PFSK-1 (cell line): ENCODE measurements at regions not wholly inside any gene's neighbourhood (a gene's known extent, or its start where the extent isn't known, plus 50 kb on each side); places are given as distances from the start of the nearest gene placed in this dataset.

Source experiments
- REST ChIP-seq, 2 experiments: IDR thresholded peaks; 2 replicates each; pipeline versions ENCODE4 v1.6.1 to v1.8.0; 2011 to 2012; ENCODE audit warnings: low read depth in 2 of 2, low read length in 2 of 2, control low read depth in 1 of 2, inconsistent platforms in 1 of 2, mild to moderate bottlenecking in 1 of 2, moderate library complexity in 1 of 2; ENCODE audit not compliant: insufficient read depth in 1 of 2
- SIN3A ChIP-seq: IDR thresholded peaks from 2 replicates; pipeline ENCODE4 v1.6.1; 2012; ENCODE audit warnings: mild to moderate bottlenecking, low read length, moderate library complexity, borderline replicate concordance; ENCODE audit not compliant: insufficient read depth
- TAF1 ChIP-seq: IDR thresholded peaks from 2 replicates; pipeline ENCODE4 v1.6.1; 2012; ENCODE audit warnings: low read length, control low read depth, borderline replicate concordance; ENCODE audit not compliant: insufficient read depth

- no peak for TF ChIP-seq REST (IDR thresholded peaks at IDR 0.05; ENCODE audit: insufficient read depth in 1 of 2, low read depth in 2 of 2, low read length in 2 of 2)
- TF ChIP-seq TAF1: no peak
- no peak for TF ChIP-seq SIN3A
These were observed 412.2 kb upstream of the TSHZ3 start for GRCh38 chr19:31761281-31761913.
